Smooth muscle cell (in vitro differentiated cells): ENCODE measurements at regions not wholly inside any gene's neighbourhood (a gene's known extent, or its start where the extent isn't known, plus 50 kb on each side); places are given as distances from the start of the nearest gene placed in this dataset.

ENCODE experiments used
- DNase-seq: peaks from one replicate; lab custom pipeline; 2025; ENCODE audit not compliant: unreplicated experiment; lab: John Stamatoyannopoulos, UW
- H2AFZ ChIP-seq: fragments of 200-600 bp; sonication (generic); 2 replicates; pipeline ENCODE4 v1.6.0; 2016; ENCODE audit warnings: antibody characterized with exemption, low read depth, mild to moderate bottlenecking
- H3F3A ChIP-seq: fragments of 200-600 bp; sonication (generic); 2 replicates; pipeline ENCODE4 v1.6.0; 2017; ENCODE audit warnings: antibody characterized with exemption, low read depth
- H3K27ac ChIP-seq: fragments of 200-600 bp; sonication (generic); 2 replicates; pipeline ENCODE4 v1.5.1; 2016; ENCODE audit warnings: low read depth, mild to moderate bottlenecking
- H3K27me3 ChIP-seq: fragments of 200-600 bp; sonication (generic); 2 replicates; pipeline ENCODE4 v1.6.1; 2016; ENCODE audit warnings: low read depth, mild to moderate bottlenecking
- H3K36me3 ChIP-seq: fragments of 200-600 bp; sonication (generic); 2 replicates; pipeline ENCODE4 v1.5.1; 2016; ENCODE audit warnings: low read depth
- H3K4me1 ChIP-seq: fragments of 200-600 bp; sonication (generic); 2 replicates; pipeline ENCODE4 v1.5.1; 2016; ENCODE audit warnings: low read depth
- H3K4me2 ChIP-seq: fragments of 200-600 bp; sonication (generic); 2 replicates; pipeline ENCODE4 v1.6.0; 2016; ENCODE audit warnings: mild to moderate bottlenecking
- H3K4me3 ChIP-seq: fragments of 200-600 bp; sonication (generic); 2 replicates; pipeline ENCODE4 v1.5.1; 2016; ENCODE audit warnings: mild to moderate bottlenecking
- H3K79me2 ChIP-seq: fragments of 200-600 bp; sonication (generic); 2 replicates; pipeline ENCODE4 v1.6.0; 2016; ENCODE audit warnings: low read depth, mild to moderate bottlenecking
- H3K9ac ChIP-seq: fragments of 200-600 bp; sonication (generic); 2 replicates; pipeline ENCODE4 v1.6.0; 2016; ENCODE audit warnings: low read depth
- H3K9me3 ChIP-seq: fragments of 200-600 bp; sonication (generic); replicated peaks from 2 replicates; pipeline ENCODE4 v1.5.1; 2016; ENCODE audit warnings: low read depth
- H4K20me1 ChIP-seq: fragments of 200-600 bp; sonication (generic); 2 replicates; pipeline ENCODE4 v1.6.0; 2016; ENCODE audit warnings: low read depth
- CTCF ChIP-seq: fragments of 200-600 bp; sonication (generic); IDR thresholded peaks from 2 replicates; pipeline ENCODE4 v1.5.1; 2017; ENCODE audit warnings: borderline replicate concordance, mild to moderate bottlenecking, antibody characterized with exemption; ENCODE audit not compliant: insufficient read depth, poor library complexity, severe bottlenecking
- WGBS: methylation state at CpG from one replicate; pipeline ENCODE4 v1.1.7; 2016; ENCODE audit warnings: low lambda C conversion rate; 5-methylcytosine and 5-hydroxymethylcytosine counted together

GRCh38 chr20:51941503-51941902 lies 139.2 kb upstream of the SALL4 start:
- TF ChIP-seq CTCF: no peak
- DNase-seq: no peak
- Histone ChIP-seq H2AFZ (no peak overlapping the region), H3K4me1 (peaks cover 9% of the 10 kb centered on the region), H4K20me1 (no peaks in the 10 kb centered on the region), H3K9ac (no peak overlapping the region), H3K4me3 (no peak overlapping the region), H3K9me3 (no peaks in the 10 kb centered on the region), H3K36me3 (no peaks in the 10 kb centered on the region), H3F3A (no peaks in the 10 kb centered on the region), H3K4me2 (no peak overlapping the region), H3K79me2 (no peaks in the 10 kb centered on the region), H3K27me3 (no peaks in the 10 kb centered on the region), H3K27ac (no peak overlapping the region)
- 89% methylated on average over 6 of the region's 6 CpGs for WGBS

GRCh38 chr20:51939259-51939585 lies 136.9 kb upstream of the SALL4 start:
- Histone ChIP-seq H3F3A (no peaks in the 10 kb centered on the region), H3K9ac (no peak overlapping the region), H3K27me3 (no peaks in the 10 kb centered on the region), H3K79me2 (no peaks in the 10 kb centered on the region), H3K36me3 (no peaks in the 10 kb centered on the region), H2AFZ (no peak overlapping the region), H3K27ac (no peak overlapping the region), H4K20me1 (no peaks in the 10 kb centered on the region), H3K4me3 (no peak overlapping the region), H3K9me3 (no peaks in the 10 kb centered on the region), H3K4me1 (no peaks in the 10 kb centered on the region), H3K4me2 (no peak overlapping the region)
- DNase-seq: no peak
- 93% methylated on average over 6 of the region's 6 CpGs for WGBS
- no peak for TF ChIP-seq CTCF

GRCh38 chr20:51938559-51939258 lies 136.4 kb upstream of the SALL4 start:
- no peak for TF ChIP-seq CTCF
- no peak overlapping the region for H3K27ac ChIP-seq
- H3K79me2 ChIP-seq: no peaks in the 10 kb centered on the region
- peak overlapping the region; percentile 33 for H2AFZ ChIP-seq
- 93% methylated on average over 5 of the region's 5 CpGs for WGBS
- H4K20me1 ChIP-seq: no peaks in the 10 kb centered on the region
- H3K36me3 ChIP-seq: no peaks in the 10 kb centered on the region
- H3K4me3 ChIP-seq: no peak overlapping the region
- H3K4me1 ChIP-seq: peaks cover under 1% of the 10 kb centered on the region
- H3K27me3 ChIP-seq: no peaks in the 10 kb centered on the region
- no peaks in the 10 kb centered on the region for H3K9me3 ChIP-seq
- H3K9ac ChIP-seq: no peak overlapping the region
- H3K4me2 ChIP-seq: no peak overlapping the region
- no peak for DNase-seq
- H3F3A ChIP-seq: no peaks in the 10 kb centered on the region

- H3K36me3 ChIP-seq: no peaks in the 10 kb centered on the region
- H3K27me3 ChIP-seq: no peaks in the 10 kb centered on the region
- 97% methylated on average over 8 of the region's 8 CpGs for WGBS
- no peaks in the 10 kb centered on the region for H4K20me1 ChIP-seq
- no peaks in the 10 kb centered on the region for H3F3A ChIP-seq
- no peak overlapping the region for H3K4me2 ChIP-seq
- H3K9ac ChIP-seq: no peak overlapping the region
- H3K27ac ChIP-seq: no peak overlapping the region
- no peaks in the 10 kb centered on the region for H3K9me3 ChIP-seq
- no peak overlapping the region for H2AFZ ChIP-seq
- no peak for DNase-seq
- TF ChIP-seq CTCF: no peak
- H3K79me2 ChIP-seq: no peaks in the 10 kb centered on the region
- no peak overlapping the region for H3K4me3 ChIP-seq
- peaks cover 8% of the 10 kb centered on the region for H3K4me1 ChIP-seq
These were observed 135.5 kb upstream of the SALL4 start for GRCh38 chr20:51937779-51938178.
